Tibial artery (tissue), 4 donors: ENCODE measurements at regions not wholly inside any gene's neighbourhood (a gene's known extent, or its start where the extent isn't known, plus 50 kb on each side); places are given as distances from the start of the nearest gene placed in this dataset.

Source experiments
- DNase-seq, 2 donors: peaks; one replicate each; pipeline ENCODE4 v3.0.0-alpha.2; 2019
- H3K27ac ChIP-seq, 2 donors: fragments of 200-600 bp; sonication (generic) in 1 of 2; 1 replicate in 1 of 2; 2 replicates in 1 of 2; pipeline ENCODE4 v1.5.1; 2018 to 2019; ENCODE audit warnings: mild to moderate bottlenecking in 1 of 2
- H3K27me3 ChIP-seq, 2 donors: fragments of 200-600 bp; sonication (generic) in 1 of 2; one replicate each; pipeline versions ENCODE4 v1.5.1 to v1.6.0; 2016 to 2019
- H3K36me3 ChIP-seq, 3 donors: fragments of 200-600 bp; sonication (generic) in 2 of 3; one replicate each; pipeline ENCODE4 v1.5.1; 2016 to 2019; ENCODE audit warnings: mild to moderate bottlenecking in 2 of 3
- H3K4me1 ChIP-seq, 4 donors: fragments of 200-600 bp; sonication (generic) in 2 of 4; 1 replicate in 3 of 4; 2 replicates in 1 of 4; pipeline ENCODE4 v1.5.1; 2016 to 2019
- H3K4me3 ChIP-seq, 2 donors: fragments of 200-600 bp; sonication (generic) in 1 of 2; 1 replicate in 1 of 2; 2 replicates in 1 of 2; pipeline ENCODE4 v1.5.1; 2018 to 2019; ENCODE audit warnings: mild to moderate bottlenecking in 2 of 2
- H3K9me3 ChIP-seq, 3 donors: fragments of 200-600 bp; sonication (generic) in 1 of 3; one replicate each; pipeline ENCODE4 v1.5.1; 2016 to 2019
- intact Hi-C: fragments of 100-400 bp; cut with DNase I; formaldehyde crosslinking; loops from one replicate; pipeline ENCODE4 v1.15.0; 2023; ENCODE audit warnings: low total_unique reads
- TF ChIP-seq, protein P1 (sequence below), 2 experiments: fragments of 200-600 bp in 1 of 2; fragments of 450-650 bp in 1 of 2; IDR thresholded peaks; one replicate each; pipeline ENCODE4 v1.5.1; 2017 to 2019; ENCODE audit warnings: antibody characterized with exemption in 2 of 2, mild to moderate bottlenecking in 1 of 2, moderate library complexity in 1 of 2

DNA sequence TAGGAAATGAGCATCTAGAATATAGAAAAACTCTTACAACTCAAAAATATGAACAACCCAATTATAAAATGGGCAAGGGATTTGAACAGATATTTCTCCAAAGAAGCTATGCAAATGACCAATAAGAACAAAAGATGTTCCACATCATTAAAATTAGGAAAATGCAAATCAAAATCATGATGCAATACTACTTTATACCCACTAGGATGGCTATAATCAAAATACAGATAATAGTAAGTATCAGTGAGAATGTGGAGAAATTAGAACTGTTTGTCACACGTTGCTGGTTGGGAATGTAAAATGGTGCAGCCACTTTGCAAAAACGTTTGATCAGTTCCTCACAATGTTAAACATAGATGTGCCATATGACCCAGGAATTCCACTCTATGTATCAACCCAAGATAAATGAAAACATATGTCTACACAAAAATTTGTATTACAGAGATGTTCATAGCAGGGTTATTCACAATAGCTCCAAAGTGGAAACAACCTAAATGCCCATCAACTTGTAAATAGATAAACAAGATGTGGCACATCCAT lies 558.4 kb downstream of the SLC4A3 start:
- Histone ChIP-seq H3K4me1 (no peaks in the 10 kb centered on the region), H3K27me3 (no peaks in the 10 kb centered on the region), H3K4me3 (no peak overlapping the region), H3K36me3 (no peaks in the 10 kb centered on the region), H3K9me3 (no peaks in the 10 kb centered on the region), H3K27ac (no peak overlapping the region)
- intact Hi-C loops, result no loop called here
- TF ChIP-seq, protein P1, sequence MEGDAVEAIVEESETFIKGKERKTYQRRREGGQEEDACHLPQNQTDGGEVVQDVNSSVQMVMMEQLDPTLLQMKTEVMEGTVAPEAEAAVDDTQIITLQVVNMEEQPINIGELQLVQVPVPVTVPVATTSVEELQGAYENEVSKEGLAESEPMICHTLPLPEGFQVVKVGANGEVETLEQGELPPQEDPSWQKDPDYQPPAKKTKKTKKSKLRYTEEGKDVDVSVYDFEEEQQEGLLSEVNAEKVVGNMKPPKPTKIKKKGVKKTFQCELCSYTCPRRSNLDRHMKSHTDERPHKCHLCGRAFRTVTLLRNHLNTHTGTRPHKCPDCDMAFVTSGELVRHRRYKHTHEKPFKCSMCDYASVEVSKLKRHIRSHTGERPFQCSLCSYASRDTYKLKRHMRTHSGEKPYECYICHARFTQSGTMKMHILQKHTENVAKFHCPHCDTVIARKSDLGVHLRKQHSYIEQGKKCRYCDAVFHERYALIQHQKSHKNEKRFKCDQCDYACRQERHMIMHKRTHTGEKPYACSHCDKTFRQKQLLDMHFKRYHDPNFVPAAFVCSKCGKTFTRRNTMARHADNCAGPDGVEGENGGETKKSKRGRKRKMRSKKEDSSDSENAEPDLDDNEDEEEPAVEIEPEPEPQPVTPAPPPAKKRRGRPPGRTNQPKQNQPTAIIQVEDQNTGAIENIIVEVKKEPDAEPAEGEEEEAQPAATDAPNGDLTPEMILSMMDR (IDR thresholded peaks at IDR 0.05), result no peak
- DNase-seq, result no peak

- Histone ChIP-seq H3K27me3 (no peaks in the 10 kb centered on the region), H3K27ac (no peak overlapping the region), H3K9me3 (no peaks in the 10 kb centered on the region), H3K4me1 (no peaks in the 10 kb centered on the region), H3K36me3 (no peaks in the 10 kb centered on the region), H3K4me3 (no peak overlapping the region)
- TF ChIP-seq, protein P1 (IDR thresholded peaks at IDR 0.05), result no peak
- no peak for DNase-seq
- intact Hi-C loops, result no loop called here
Observed at GRCh38 chr2:220188031-220188430, 560.6 kb downstream of the SLC4A3 start.

GRCh38 chr2:220191031-220191430 lies 563.6 kb downstream of the SLC4A3 start:
- Histone ChIP-seq H3K4me1 (no peaks in the 10 kb centered on the region), H3K36me3 (no peaks in the 10 kb centered on the region), H3K4me3 (no peak overlapping the region), H3K27ac (no peak overlapping the region), H3K27me3 (no peaks in the 10 kb centered on the region), H3K9me3 (no peaks in the 10 kb centered on the region)
- DNase-seq, result no peak
- intact Hi-C loops, result no loop called here
- TF ChIP-seq, protein P1 (IDR thresholded peaks at IDR 0.05), result no peak

GRCh38 chr2:220191737-220192136 lies 564.3 kb downstream of the SLC4A3 start:
- H3K4me1 ChIP-seq, result no peaks in the 10 kb centered on the region
- DNase-seq, result no peak
- intact Hi-C loops, result no loop called here
- TF ChIP-seq, protein P1 (IDR thresholded peaks at IDR 0.05), result no peak
- H3K36me3 ChIP-seq, result no peaks in the 10 kb centered on the region
- H3K4me3 ChIP-seq, result no peak overlapping the region
- H3K27me3 ChIP-seq, result no peaks in the 10 kb centered on the region
- no peaks in the 10 kb centered on the region for H3K9me3 ChIP-seq
- no peak overlapping the region for H3K27ac ChIP-seq

DNA sequence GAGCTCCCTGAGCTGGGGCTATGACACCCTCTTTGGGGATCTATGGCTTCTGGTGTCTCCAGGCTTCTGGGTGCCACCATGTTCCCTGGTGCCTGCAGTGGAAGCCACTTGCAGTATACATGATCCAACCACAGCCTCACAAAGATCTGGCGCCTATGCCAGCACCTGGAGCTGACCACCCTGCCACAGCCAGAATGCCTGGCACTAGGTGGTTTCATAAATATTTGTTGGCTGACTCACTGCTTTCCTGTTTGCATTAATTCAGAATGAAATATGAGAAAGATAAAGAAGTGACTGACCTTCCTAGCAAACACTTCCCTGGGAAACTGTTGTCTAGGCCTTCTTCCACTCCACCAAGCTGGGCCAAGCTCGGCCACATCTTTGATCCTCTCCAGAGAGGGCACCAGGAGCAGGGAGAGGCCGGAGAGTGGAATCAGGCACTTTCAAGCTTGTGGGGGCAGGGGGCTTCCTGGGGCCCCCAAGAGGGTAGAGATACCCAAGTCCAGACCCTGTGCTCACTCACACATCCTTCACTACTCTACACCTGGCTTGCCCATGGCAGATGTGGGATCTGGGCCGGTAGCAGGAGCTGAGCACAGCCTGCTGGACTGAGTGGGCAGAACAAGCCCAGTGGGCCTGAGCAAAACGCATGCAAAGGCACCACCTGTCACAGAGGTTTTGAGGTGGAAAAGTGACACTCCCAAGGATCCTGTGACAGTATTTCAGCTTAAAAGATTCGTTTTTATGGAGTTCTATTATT lies 565.7 kb downstream of the SLC4A3 start:
- Histone ChIP-seq H3K36me3 (no peaks in the 10 kb centered on the region), H3K27ac (no peak overlapping the region), H3K4me3 (no peak overlapping the region), H3K27me3 (no peaks in the 10 kb centered on the region), H3K9me3 (no peaks in the 10 kb centered on the region), H3K4me1 (no peaks in the 10 kb centered on the region)
- TF ChIP-seq, protein P1 (IDR thresholded peaks at IDR 0.05), result no peak
- intact Hi-C loops, result no loop called here
- no peak for DNase-seq
